Brain microvascular endothelial cell (primary cell): ENCODE measurements at regions not wholly inside any gene's neighbourhood (a gene's known extent, or its start where the extent isn't known, plus 50 kb on each side); places are given as distances from the start of the nearest gene placed in this dataset.

Source experiments
- DNase-seq: peaks from one replicate; pipeline ENCODE4 v3.0.0-alpha.2; 2020
- H3K27ac ChIP-seq: fragments of 250-450 bp; sonication (Bioruptor Pico); 2 replicates; pipeline ENCODE4 v1.5.1; 2020; ENCODE audit warnings: mild to moderate bottlenecking, moderate library complexity
- H3K27me3 ChIP-seq: fragments of 250-450 bp; sonication (Bioruptor Pico); replicated peaks from 2 replicates; pipeline ENCODE4 v1.5.1; 2020; ENCODE audit warnings: mild to moderate bottlenecking
- H3K36me3 ChIP-seq: fragments of 250-450 bp; sonication (Bioruptor Pico); replicated peaks from 2 replicates; pipeline ENCODE4 v1.5.1; 2020; ENCODE audit warnings: mild to moderate bottlenecking
- H3K4me3 ChIP-seq: 2 replicates; pipeline ENCODE4 v1.5.1; 2011; ENCODE audit warnings: low read depth, mild to moderate bottlenecking, control low read depth, low read length, moderate library complexity
- in situ Hi-C: cut with HindIII; loops from 2 replicates; pipeline ENCODE4 v1.10.0; 2017; ENCODE audit warnings: low sequenced_read_pairs, low pct_ligation_motif_present
- TF ChIP-seq, protein P1 (sequence below): IDR thresholded peaks from 2 replicates; pipeline ENCODE4 v1.5.1; 2011; ENCODE audit warnings: low read depth, mild to moderate bottlenecking, moderate library complexity, low read length, control low read depth, inconsistent platforms; ENCODE audit errors: missing control alignments

DNA sequence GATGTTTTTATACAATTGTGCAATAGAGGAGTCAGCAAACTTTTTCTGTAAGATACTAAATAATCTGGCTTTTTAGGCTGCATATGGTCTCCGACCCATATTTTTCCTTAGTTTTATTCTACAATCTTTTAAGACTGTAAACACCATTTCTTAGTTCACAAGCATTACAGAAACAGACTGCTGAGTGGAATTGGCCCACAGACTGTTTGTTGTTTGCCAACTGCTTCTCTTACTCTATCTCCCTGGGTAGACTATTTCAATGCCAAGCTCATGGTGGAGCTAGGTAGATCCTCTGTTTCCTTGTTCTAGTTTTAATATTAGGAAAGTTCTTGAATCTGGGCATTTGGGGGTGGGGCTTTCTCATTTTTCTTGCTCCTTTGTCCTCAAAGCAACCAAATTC lies 857.6 kb downstream of the TLE1 start:
- Histone ChIP-seq H3K27me3 (no peaks in the 10 kb centered on the region), H3K36me3 (no peaks in the 10 kb centered on the region), H3K27ac (no peak overlapping the region), H3K4me3 (no peak overlapping the region)
- TF ChIP-seq, protein P1, sequence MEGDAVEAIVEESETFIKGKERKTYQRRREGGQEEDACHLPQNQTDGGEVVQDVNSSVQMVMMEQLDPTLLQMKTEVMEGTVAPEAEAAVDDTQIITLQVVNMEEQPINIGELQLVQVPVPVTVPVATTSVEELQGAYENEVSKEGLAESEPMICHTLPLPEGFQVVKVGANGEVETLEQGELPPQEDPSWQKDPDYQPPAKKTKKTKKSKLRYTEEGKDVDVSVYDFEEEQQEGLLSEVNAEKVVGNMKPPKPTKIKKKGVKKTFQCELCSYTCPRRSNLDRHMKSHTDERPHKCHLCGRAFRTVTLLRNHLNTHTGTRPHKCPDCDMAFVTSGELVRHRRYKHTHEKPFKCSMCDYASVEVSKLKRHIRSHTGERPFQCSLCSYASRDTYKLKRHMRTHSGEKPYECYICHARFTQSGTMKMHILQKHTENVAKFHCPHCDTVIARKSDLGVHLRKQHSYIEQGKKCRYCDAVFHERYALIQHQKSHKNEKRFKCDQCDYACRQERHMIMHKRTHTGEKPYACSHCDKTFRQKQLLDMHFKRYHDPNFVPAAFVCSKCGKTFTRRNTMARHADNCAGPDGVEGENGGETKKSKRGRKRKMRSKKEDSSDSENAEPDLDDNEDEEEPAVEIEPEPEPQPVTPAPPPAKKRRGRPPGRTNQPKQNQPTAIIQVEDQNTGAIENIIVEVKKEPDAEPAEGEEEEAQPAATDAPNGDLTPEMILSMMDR: no peak
- DNase-seq: no peak
- in situ Hi-C loops: no loop called here

DNA sequence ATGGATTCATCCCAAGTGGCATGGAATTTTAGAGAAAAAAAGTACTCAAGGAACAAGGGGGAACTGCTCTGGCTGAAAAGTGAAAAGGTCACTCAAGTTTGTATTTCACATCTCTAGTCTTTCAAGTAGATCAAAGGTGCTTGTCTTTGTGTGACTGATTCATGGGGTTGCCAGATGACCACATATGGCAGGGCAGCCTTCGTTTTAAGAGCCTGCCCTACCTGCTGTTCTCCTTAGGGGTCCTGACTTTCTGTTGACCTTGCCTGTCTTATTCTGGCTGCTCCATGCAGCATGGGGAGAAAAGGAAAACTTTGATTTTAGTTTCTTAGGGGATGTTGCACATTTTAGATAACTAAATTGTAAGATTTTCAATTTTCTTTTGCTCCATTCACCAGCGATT lies 877.7 kb downstream of the TLE1 start:
- no peaks in the 10 kb centered on the region for H3K36me3 ChIP-seq
- in situ Hi-C loops: no loop called here
- TF ChIP-seq, protein P1: no peak

DNA sequence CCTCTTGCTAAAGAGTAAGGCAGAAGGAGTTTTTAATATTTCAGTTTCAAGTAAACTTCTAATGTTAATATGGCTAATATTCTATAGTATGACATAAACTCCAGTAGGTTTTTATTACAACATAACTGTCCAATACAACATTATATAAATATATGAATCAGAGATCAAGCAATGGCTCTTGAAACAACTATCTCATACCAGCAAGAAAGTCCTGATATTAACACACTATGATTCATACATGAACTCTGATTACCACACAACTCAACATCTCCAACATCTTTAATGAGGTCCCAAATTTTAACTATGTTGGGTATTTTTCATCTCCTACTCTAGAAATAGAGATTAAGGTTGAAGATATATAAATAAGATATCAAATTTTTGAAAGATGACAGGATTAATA lies 878.3 kb downstream of the TLE1 start:
- in situ Hi-C loops: no loop called here
- H3K4me3 ChIP-seq: no peak overlapping the region
- H3K27ac ChIP-seq: no peak overlapping the region
- no peaks in the 10 kb centered on the region for H3K27me3 ChIP-seq
- TF ChIP-seq, protein P1: no peak
- DNase-seq: no peak
- no peaks in the 10 kb centered on the region for H3K36me3 ChIP-seq

More for the DNA sequence above, 877.7 kb downstream of the TLE1 start:
- no peaks in the 10 kb centered on the region for H3K27me3 ChIP-seq
- no peak for DNase-seq
- no peak overlapping the region for H3K4me3 ChIP-seq
- H3K27ac ChIP-seq: no peak overlapping the region

DNA sequence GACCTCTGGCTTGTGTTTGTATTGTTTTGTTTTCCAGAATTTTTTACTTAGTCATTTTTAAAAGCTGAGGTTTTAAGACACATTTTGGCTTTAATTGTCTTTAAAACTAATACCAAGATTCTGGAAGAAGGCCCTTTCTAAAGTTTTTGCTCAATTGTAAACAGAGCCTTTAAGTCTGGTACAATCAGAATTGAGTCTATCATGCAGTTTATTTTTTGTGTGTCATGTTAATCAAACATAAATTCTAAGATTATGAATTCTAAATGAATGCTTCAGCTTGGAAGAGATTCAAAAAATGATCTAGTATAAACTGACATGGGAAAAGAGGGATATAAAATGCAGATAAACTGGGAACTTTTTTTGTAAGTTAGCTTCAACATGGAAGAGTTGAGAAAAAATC lies 882.7 kb downstream of the TLE1 start:
- in situ Hi-C loops: no loop called here
- DNase-seq: no peak
- Histone ChIP-seq H3K27ac (no peak overlapping the region), H3K27me3 (no peaks in the 10 kb centered on the region), H3K36me3 (no peaks in the 10 kb centered on the region), H3K4me3 (no peak overlapping the region)
- TF ChIP-seq, protein P1: no peak

DNA sequence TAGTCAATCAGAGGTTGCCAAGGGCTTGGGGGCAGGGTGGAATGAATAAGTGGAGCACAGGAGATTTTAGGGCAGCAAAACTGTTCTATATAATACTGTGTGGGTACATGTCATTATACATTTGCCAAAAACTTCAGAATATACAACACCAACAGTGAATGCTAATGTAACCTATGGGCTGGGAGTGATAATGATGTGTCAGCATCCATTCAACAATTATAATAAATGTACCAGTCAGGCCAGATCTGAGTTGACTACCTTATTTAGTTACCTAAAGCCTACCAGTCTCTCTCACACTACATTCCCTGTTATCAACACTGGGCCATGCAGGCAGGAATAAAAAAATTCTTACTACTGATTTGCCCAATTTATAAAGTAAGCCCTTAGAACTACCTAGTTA lies 884.5 kb downstream of the TLE1 start:
- no peak for DNase-seq
- Histone ChIP-seq H3K27me3 (no peaks in the 10 kb centered on the region), H3K36me3 (no peaks in the 10 kb centered on the region), H3K4me3 (no peak overlapping the region), H3K27ac (no peak overlapping the region)
- TF ChIP-seq, protein P1: no peak
- in situ Hi-C loops: no loop called here
